Activated CD4-positive, alpha-beta T cell treated with anti-CD3 and anti-CD28 coated beads, Interleukin-2, amount 50 U/mL, for 16 hours (primary cell): ENCODE measurements at regions not wholly inside any gene's neighbourhood (a gene's known extent, or its start where the extent isn't known, plus 50 kb on each side); places are given as distances from the start of the nearest gene placed in this dataset.

Source experiments
- DNase-seq: peaks from one replicate; pipeline ENCODE4 v3.0.0-alpha.2; 2020

DNA sequence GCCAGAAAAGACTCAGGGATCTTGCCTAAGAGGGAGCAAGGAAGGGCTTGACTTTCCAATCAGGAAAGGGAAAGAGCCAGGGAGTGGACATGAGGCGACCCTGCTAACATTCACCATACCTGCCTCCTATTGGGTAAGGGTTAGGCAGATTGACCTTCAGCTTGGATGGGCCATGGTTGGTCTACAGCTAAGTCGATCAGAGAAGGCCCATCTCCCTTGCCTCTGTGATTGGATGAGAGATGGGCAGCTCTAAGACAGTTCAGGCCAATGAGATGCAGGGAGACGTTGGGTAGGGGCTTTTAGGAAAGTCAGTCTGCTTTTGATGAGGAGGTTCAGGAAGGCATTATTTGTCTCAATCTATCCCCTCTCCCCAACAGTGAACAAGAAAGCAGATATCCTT lies 135.0 kb upstream of the STC2 start:
- DNase-seq = no peak

GRCh38 chr5:173458828-173459609 lies 130.8 kb upstream of the STC2 start:
- DNase-seq = no peak

GRCh38 chr5:173457482-173457881 lies 129.3 kb upstream of the STC2 start:
- DNase-seq = no peak

DNA sequence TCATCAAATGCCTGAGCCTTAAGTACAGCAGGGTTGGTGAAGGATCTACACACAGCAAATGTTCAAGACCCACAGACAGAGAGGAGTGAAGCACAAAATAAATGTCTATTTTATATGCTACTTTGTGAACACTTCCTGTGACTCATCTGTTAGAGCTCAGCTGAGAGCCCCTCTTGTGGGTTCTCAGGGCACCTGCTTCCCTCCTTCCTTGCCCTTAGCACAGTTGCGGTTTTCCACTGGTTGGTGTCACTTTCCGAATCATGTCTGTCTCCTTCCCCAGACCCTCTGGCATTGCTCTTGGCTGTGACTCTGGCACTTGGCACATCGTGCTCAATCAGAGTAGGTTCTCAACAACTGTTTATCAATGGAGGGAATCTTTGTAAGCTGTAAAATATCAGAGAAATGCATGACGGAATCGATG lies 128.5 kb upstream of the STC2 start:
- no peak for DNase-seq

- no peak for DNase-seq
These were observed 128.0 kb upstream of the STC2 start for GRCh38 chr5:173456181-173456580.

DNA sequence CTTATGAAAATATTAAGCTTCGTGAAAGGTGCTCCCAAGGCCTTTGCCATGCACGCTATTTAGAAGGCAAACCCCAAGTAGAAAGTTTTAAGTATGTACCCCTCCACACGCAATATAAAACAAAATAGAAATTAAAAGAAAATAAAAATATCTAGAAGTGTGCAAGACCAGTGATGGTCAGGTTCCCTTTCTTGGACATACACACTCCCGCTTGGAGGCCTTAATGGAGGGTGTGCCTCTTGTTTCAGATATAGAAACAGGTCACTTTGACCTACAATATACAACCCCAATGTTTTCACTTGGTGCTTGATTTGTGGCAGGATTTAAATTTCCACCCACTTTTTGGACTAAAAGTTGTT lies 127.4 kb upstream of the STC2 start:
- no peak for DNase-seq

DNA sequence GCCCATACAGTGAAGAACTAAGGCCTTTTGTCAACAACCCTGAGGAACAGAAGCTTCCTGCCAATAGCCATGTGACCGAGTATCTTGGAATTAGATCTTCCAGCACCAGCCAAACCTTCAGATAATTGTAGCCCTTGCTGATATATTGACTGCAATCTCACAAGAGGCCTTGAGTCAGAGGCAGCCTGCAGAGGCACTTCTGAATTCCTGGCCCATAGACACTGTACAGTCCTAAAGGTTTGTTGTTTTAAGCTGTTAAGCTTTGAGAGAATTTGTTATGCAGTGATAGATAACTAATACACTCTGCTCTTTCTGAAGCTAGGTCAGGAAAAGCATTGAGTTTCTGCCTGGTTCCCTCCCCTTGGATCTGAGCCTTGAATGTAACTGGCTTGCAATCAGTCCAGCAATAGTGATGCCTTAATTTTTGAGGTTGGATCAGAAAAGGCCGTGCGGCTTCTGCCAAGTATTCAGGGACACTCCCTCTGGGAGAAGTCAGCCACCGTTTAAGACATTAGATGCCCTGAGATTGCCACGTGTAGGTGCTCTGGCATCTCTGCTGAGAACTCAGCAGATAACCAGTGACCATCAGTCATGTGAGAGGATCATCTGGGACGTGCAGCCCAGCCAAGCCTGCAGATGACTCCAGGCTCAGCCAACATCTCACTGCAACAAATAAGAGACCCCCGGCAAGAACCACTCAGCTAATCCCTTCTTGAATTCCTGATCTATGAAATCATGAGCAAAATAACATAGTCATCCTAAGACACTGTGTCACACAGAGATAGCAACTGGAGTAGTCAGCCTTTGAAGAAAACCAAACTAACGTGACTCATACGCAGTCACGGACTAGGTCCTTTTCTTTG lies 126.8 kb upstream of the STC2 start:
- no peak for DNase-seq

- no peak for DNase-seq
These were observed 126.1 kb upstream of the STC2 start for GRCh38 chr5:173454361-173454735.

DNA sequence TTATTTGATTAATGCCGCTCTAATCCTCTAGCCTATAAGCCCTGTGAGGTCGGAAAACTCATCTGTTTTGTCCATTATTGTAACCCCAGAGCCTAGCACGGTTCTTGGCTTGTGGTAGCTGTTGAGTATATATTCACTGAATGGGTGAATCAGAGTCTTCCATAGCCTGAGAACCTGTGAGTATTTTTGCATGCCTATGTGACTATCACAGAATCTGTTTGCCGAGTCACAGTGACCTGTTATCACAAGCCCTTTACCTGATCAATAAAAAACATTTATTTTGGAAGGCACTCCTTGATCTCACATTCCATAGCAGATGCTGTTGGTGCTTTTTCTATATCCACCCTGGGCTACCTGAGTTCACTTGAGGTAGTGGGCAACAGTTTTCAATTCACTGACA lies 125.0 kb upstream of the STC2 start:
- no peak for DNase-seq

DNA sequence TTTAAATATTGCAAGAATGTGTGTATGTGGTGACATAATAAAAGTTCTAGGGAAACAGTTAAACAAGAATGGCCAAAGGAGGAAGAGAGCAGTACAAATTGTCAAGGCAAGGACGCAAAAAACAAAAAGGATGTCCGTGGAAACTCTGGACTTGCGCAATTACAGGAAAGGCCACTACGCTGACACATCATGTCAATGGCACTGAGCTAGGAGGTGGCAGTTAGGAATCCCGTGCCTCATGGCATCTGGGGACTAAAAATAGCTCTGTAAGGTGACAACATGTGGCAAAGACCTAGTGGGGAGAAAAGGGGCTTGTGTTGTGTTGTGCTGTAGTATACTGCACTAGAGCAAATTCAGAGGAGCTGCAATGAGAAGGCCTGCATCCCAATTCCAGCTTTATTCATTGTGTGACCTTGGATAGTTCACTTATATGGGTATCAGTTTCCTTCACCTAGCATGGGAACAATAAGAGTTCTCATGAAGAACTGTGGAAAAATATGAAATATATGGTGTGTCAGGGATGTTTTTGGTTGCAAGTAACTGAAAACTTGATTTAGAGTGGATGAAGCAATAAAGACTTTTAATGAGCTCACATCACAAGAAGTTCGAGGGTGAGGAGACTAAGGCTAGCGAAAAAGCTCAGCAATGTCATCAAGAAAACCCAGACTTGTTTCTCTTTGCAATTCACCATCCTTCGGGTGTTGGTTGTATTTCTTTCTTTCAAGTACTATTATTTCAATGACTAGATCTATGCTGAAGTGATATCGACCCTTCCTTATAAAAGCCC lies 124.1 kb upstream of the STC2 start:
- DNase-seq = no peak

DNA sequence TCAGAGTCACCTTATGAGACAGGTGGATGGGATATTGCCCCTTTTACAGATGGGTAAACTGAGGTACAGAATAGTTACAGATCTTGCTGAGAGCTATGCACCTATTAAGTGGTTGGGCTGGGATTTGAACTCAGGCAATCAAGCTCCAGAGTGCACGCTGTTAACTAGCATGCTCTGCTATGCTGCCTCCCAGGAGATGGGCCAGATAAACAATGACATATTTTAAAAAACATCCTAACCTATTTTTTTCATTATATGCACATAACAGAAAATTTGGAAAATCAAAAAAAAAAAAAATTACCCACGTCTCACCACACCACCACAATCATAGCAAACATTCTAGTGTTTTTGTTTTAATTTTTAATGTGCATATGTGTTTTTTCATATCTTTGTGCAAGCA lies 123.4 kb upstream of the STC2 start:
- DNase-seq = no peak

GRCh38 chr5:173451031-173451430 lies 122.8 kb upstream of the STC2 start:
- peak; percentile 22 for DNase-seq

- no peak for DNase-seq
These were observed 122.0 kb upstream of the STC2 start for GRCh38 chr5:173450188-173450587.

DNA sequence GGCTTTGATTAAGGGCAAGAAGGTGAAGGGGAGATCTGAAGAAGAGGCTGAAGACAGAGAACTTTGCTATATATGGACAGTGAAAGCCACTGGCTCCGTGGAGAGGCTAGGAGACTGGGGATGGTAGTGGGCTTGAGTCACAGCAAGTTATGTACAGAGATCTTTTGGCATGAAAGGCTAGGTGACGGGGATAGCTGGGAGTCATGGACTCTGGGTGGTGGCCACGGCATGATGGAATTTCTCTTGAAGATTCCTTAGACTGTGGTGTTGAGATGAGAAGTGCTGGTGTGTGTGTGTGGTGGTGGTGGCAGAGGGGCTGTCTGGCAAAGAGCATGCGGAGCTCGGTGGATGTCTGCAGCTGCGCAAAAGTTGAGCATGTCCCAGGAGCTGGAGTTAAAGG lies 120.6 kb upstream of the STC2 start:
- DNase-seq = no peak

DNA sequence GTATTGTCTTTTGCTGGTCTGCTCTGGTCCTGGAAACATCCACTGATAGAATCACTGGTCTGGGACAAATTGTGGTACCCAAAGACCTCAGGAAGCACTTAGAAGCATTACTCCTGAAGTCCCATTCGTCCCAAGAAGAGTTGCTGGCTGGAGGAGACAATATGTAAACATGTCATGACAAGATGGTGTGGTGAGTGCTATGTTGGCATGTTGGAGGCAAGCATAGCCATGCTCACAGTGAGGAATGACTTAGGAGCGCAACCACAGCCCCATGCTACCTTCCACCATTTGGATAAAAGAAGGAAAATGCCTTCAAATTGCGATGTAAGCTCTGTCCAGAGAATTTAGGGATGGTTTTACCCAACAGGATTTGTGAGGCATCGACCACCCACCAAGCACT lies 115.8 kb upstream of the STC2 start:
- DNase-seq = no peak

DNA sequence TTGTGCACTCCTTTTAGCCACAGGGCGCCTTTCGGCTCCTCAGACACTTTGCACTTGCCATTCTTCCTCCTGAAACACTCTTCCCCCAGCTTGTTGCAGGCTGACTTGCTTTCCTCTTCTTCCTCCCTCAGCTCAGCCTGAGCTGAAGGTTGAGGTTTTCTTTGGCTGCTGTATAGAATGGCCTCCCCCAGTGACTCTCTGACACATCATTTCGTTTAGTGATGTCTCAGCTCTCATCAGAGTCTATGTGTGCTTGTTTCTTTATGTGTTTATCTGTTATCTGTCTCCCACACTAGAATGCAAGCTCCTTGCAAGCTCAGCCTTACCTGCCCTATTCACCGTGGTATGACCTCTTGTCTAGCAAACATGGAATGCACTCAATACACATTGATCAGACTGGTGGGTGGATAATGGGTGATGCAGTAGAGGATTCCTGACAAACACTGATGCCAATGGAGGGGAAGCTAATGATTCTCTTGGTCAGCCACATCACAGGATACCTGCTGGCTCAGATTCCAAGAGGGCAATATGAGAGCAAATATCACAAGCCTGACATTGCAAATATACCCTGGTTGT lies 112.9 kb upstream of the STC2 start:
- DNase-seq = no peak

DNA sequence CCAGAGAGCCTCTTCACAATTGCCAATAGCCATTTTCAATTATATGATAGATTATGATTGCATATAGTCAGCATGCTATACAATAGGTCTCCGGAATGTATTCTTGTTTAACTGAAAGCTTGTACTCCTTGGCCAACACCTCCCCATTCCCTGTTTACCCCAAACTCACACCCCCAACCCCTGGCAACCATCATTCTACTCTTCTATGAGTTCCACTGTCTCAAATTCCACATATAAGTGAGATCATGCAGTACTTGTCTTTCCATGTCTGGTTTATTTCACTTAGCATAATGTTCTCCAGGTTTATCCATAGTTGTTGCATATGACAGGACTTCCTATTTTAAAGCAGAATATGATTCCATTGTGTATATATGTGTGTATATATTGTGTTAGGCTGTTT lies 110.7 kb upstream of the STC2 start:
- no peak for DNase-seq

DNA sequence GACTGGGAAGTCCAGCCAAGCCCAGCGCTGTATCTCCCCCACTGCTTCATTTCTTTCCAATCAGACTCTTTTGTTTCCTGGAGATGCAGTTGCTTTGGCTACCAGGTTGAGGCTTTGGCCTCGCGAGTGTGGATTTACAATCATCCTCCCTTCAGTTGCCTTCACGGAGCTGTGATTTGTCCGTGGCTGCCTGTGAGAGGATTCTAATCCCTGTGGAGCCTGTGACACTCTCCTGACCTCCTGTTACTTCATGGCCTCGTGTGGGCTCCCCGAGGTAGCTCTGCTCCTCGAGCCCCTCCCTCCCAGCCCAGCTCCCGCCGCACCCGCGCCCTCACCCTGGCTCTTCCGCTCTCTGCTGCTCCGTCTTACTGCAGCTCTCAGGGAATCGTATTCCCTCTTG lies 107.2 kb upstream of the STC2 start:
- no peak for DNase-seq

DNA sequence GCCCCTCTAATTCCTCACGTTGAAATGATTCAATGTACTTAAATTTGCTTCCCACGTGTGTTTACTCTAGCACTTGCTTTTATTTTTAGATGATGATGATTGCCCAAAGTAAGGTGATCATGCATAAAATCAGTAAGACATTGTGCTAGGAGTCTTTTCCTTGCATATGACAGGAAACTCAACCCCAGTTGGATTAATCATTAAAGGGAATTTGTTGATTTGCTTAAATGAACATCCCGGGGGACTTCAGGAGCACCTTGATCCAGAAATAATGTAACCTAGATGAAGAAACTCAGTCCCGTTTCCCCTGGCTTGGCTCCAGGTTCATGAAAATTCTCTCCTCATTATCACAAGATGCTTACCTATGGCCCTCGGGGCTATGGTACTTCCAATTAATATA lies 106.1 kb upstream of the STC2 start:
- no peak for DNase-seq

DNA sequence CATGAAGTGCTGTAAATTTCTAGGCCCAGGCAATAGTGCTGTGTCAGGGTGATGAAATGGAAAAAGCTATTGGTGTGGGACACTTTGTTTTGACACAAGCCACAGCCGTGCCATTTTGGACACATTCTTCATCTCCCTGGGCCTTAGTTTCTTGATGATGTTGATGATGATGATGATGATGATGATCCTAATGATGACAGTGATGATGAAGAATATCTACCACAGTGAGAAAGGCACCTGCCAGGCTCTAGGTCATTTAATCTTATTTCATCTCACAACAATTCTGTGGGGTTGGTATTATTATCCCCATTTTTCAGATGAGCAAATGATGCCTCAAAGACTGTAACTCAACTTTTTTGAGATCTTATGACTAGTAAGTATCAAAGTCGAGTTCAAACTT lies 102.2 kb upstream of the STC2 start:
- no peak for DNase-seq

- no peak for DNase-seq
These were observed 101.4 kb upstream of the STC2 start for GRCh38 chr5:173429489-173430150.

DNA sequence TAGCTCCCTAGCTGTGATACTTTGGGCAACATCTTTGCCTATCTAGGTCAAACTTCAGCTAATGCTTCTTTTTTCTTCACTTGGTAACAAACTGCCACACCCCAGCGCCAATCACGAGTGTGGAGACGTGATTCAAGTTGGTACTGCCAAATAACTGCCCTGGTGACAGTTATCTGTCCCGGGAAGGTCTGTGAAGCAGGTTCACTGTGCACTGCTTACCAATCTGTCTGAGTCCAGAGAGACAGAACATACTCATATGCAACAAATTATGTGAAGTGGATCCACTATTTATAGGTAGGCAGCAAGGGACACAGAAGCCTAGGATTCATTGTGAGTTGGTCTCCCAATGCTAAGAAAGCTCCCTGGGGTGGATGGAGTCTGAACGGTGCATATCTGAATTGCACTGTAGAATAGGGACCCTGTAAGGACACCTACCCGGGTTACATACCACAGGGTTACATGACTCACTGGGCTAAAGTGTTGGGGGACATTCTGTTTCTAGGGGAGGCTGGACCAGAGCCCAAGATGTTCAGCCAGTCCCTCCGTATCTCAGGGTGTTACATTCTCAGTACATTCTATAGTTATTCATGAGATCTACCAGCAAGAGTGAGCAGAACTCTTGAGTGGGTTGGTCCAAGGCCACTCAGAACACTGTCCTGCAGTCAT lies 95.4 kb upstream of the STC2 start:
- DNase-seq = no peak
